K562 (cell line): ENCODE measurements at regions not wholly inside any gene's neighbourhood (a gene's known extent, or its start where the extent isn't known, plus 50 kb on each side); places are given as distances from the start of the nearest gene placed in this dataset.
A peak's percentile ranks its signal among the peaks of the same experiment; 100 is the strongest.

ENCODE experiments used
- ELK1 ChIP-seq: sonication (generic); formaldehyde crosslinking; IDR thresholded peaks from 2 replicates; pipeline ENCODE4 v1.8.1; 2022; ENCODE audit warnings: missing genetic modification reagents
- FOSL1 ChIP-seq: fragments of 200-800 bp; sonication (Bioruptor generic); conservative IDR thresholded peaks from 2 replicates; pipeline ENCODE4 v1.6.1; 2016; ENCODE audit warnings: missing genetic modification characterization, missing compliant biosample characterization
- NR0B1 ChIP-seq: fragments of 450-650 bp; IDR thresholded peaks from one replicate; pipeline ENCODE4 v1.6.1; 2018; ENCODE audit warnings: mild to moderate bottlenecking, moderate library complexity; ENCODE audit not compliant: partially characterized antibody
- WHSC1 ChIP-seq: IDR thresholded peaks from one replicate; pipeline ENCODE4 v1.6.1; 2012; ENCODE audit warnings: low read length, control low read depth, inconsistent platforms
- ZNF212 ChIP-seq: fragments of 450-650 bp; formaldehyde crosslinking; IDR thresholded peaks from 2 replicates; pipeline ENCODE4 v1.4.0; 2020; ENCODE audit warnings: mild to moderate bottlenecking
- ZNF239 ChIP-seq: fragments of 250-450 bp; sonication (Bioruptor Pico); IDR thresholded peaks from 2 replicates; pipeline ENCODE4 v1.4.0; 2020; ENCODE audit warnings: mild to moderate bottlenecking
- ZNF592 ChIP-seq: fragments of 450-650 bp; IDR thresholded peaks from 2 replicates; pipeline ENCODE4 v1.6.1; 2017; ENCODE audit warnings: antibody characterized with exemption, mild to moderate bottlenecking
- ZNF644 ChIP-seq: fragments of 200-800 bp; sonication (Bioruptor generic); IDR thresholded peaks from 2 replicates; pipeline ENCODE4 v1.6.1; 2016; ENCODE audit warnings: low read depth, missing genetic modification characterization, missing compliant biosample characterization
- ZNF79 ChIP-seq: fragments of 250-450 bp; sonication (Bioruptor Pico); IDR thresholded peaks from 2 replicates; pipeline ENCODE4 v1.4.0; 2020; ENCODE audit warnings: low read depth, mild to moderate bottlenecking, moderate library complexity
- ZSCAN32 ChIP-seq: fragments of 450-650 bp; formaldehyde crosslinking; IDR thresholded peaks from 2 replicates; pipeline ENCODE4 v1.4.0; 2020; ENCODE audit warnings: mild to moderate bottlenecking, moderate library complexity
- TF ChIP-seq, protein P1 (sequence below): sonication (generic); formaldehyde crosslinking; IDR thresholded peaks from 2 replicates; pipeline ENCODE4 v1.8.0; 2023; ENCODE audit warnings: missing genetic modification reagents, mild to moderate bottlenecking, borderline replicate concordance

GRCh38 chr4:138671606-138672084 is 343.9 kb upstream of the NOCT start (continued):
- no peak for TF ChIP-seq WHSC1
- TF ChIP-seq ZNF239 (CRISPR knock-in tag): no peak
- TF ChIP-seq ZNF592: no peak
- TF ChIP-seq ZNF644: no peak
- TF ChIP-seq, protein P1, sequence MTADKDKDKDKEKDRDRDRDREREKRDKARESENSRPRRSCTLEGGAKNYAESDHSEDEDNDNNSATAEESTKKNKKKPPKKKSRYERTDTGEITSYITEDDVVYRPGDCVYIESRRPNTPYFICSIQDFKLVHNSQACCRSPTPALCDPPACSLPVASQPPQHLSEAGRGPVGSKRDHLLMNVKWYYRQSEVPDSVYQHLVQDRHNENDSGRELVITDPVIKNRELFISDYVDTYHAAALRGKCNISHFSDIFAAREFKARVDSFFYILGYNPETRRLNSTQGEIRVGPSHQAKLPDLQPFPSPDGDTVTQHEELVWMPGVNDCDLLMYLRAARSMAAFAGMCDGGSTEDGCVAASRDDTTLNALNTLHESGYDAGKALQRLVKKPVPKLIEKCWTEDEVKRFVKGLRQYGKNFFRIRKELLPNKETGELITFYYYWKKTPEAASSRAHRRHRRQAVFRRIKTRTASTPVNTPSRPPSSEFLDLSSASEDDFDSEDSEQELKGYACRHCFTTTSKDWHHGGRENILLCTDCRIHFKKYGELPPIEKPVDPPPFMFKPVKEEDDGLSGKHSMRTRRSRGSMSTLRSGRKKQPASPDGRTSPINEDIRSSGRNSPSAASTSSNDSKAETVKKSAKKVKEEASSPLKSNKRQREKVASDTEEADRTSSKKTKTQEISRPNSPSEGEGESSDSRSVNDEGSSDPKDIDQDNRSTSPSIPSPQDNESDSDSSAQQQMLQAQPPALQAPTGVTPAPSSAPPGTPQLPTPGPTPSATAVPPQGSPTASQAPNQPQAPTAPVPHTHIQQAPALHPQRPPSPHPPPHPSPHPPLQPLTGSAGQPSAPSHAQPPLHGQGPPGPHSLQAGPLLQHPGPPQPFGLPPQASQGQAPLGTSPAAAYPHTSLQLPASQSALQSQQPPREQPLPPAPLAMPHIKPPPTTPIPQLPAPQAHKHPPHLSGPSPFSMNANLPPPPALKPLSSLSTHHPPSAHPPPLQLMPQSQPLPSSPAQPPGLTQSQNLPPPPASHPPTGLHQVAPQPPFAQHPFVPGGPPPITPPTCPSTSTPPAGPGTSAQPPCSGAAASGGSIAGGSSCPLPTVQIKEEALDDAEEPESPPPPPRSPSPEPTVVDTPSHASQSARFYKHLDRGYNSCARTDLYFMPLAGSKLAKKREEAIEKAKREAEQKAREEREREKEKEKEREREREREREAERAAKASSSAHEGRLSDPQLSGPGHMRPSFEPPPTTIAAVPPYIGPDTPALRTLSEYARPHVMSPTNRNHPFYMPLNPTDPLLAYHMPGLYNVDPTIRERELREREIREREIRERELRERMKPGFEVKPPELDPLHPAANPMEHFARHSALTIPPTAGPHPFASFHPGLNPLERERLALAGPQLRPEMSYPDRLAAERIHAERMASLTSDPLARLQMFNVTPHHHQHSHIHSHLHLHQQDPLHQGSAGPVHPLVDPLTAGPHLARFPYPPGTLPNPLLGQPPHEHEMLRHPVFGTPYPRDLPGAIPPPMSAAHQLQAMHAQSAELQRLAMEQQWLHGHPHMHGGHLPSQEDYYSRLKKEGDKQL (CRISPR knock-in tag): no peak
- TF ChIP-seq ZSCAN32 (CRISPR knock-in tag): no peak
- TF ChIP-seq ELK1: no peak
- TF ChIP-seq NR0B1: no peak
- TF ChIP-seq FOSL1 (tag): peak; percentile 51; the same call in 1 of the 2 replicates
- TF ChIP-seq ZNF212 (CRISPR knock-in tag): no peak
- no peak for TF ChIP-seq ZNF79 (CRISPR knock-in tag)
